ENCODE measurements at regions not wholly inside any gene's neighbourhood (a gene's known extent, or its start where the extent isn't known, plus 50 kb on each side); places are given as distances from the start of the nearest gene placed in this dataset.
"Not testable (repeated sequence)": the region's sequence is repeated elsewhere in the genome, so short reads cannot be mapped to it uniquely, and the experiment has no call there.

GRCh38 chrX:78822157-78822690, 74.7 kb downstream of the LPAR4 start:
- ChIA-PET POLR2A (no interaction called here), CTCF (no interaction called here)
- no peak for DNase-seq (ENCODE audit: extremely low spot score)
- no peak for TF ChIP-seq CTBP1 (IDR thresholded peaks at IDR 0.05; ENCODE audit: borderline replicate concordance)
- no peak for TF ChIP-seq NFRKB (IDR thresholded peaks at IDR 0.05)

- POLR2A ChIA-PET = no interaction called here
- CTCF ChIA-PET = no interaction called here
- TF ChIP-seq TARDBP (IDR thresholded peaks at IDR 0.05) (no peak), ELF4 (IDR thresholded peaks at IDR 0.05) (no peak), LEF1 (IDR thresholded peaks at IDR 0.05; ENCODE audit: borderline replicate concordance) (no peak), FOXA1 (IDR thresholded peaks at IDR 0.05) (no peak), CTBP1 (IDR thresholded peaks at IDR 0.05; ENCODE audit: borderline replicate concordance) (no peak), PKNOX1 (IDR thresholded peaks at IDR 0.05) (no peak), SP1 (IDR thresholded peaks at IDR 0.05) (no peak), L3MBTL2 (conservative IDR thresholded peaks at IDR 0.05) (no peak), NFRKB (IDR thresholded peaks at IDR 0.05) (no peak), SUZ12 (IDR thresholded peaks at IDR 0.05) (no peak), FOXK2 (IDR thresholded peaks at IDR 0.05) (no peak), ZNF384 (IDR thresholded peaks at IDR 0.05) (no peak), BHLHE40 (IDR thresholded peaks at IDR 0.05; ENCODE audit: borderline replicate concordance) (no peak), HDGF (IDR thresholded peaks at IDR 0.05; ENCODE audit: borderline replicate concordance) (no peak), FOXM1 (IDR thresholded peaks at IDR 0.05; ENCODE audit: borderline replicate concordance) (no peak), ARNT (IDR thresholded peaks at IDR 0.05) (no peak)
- no peak for DNase-seq (ENCODE audit: extremely low spot score)
Observed at GRCh38 chrX:78831523-78831922, 84.0 kb downstream of the LPAR4 start.

- POLR2A ChIA-PET = no interaction called here
- CTCF ChIA-PET = no interaction called here
- DNase-seq (ENCODE audit: extremely low spot score) = no peak
- TF ChIP-seq SUZ12 (IDR thresholded peaks at IDR 0.05) = no peak
- TF ChIP-seq L3MBTL2 (conservative IDR thresholded peaks at IDR 0.05) = no peak
- TF ChIP-seq FOXA1 (IDR thresholded peaks at IDR 0.05) = no peak
- no peak for TF ChIP-seq ARNT (IDR thresholded peaks at IDR 0.05)
- TF ChIP-seq HDGF (IDR thresholded peaks at IDR 0.05; ENCODE audit: borderline replicate concordance) = no peak
- TF ChIP-seq FOXM1 (IDR thresholded peaks at IDR 0.05; ENCODE audit: borderline replicate concordance) = no peak
- no peak for TF ChIP-seq ELF4 (IDR thresholded peaks at IDR 0.05)
- no peak for TF ChIP-seq LEF1 (IDR thresholded peaks at IDR 0.05; ENCODE audit: borderline replicate concordance)
- no peak for TF ChIP-seq BHLHE40 (IDR thresholded peaks at IDR 0.05; ENCODE audit: borderline replicate concordance)
- no peak for TF ChIP-seq FOXK2 (IDR thresholded peaks at IDR 0.05)
- no peak for TF ChIP-seq CTBP1 (IDR thresholded peaks at IDR 0.05; ENCODE audit: borderline replicate concordance)
Observed at GRCh38 chrX:78838709-78839108, 91.2 kb downstream of the LPAR4 start.

- ChIA-PET POLR2A (no interaction called here), CTCF (no interaction called here)
- TF ChIP-seq L3MBTL2 (conservative IDR thresholded peaks at IDR 0.05) (no peak), FOXA1 (IDR thresholded peaks at IDR 0.05) (no peak), SP1 (IDR thresholded peaks at IDR 0.05) (no peak), HDGF (IDR thresholded peaks at IDR 0.05; ENCODE audit: borderline replicate concordance) (no peak), FOXK2 (IDR thresholded peaks at IDR 0.05) (no peak), ELF4 (IDR thresholded peaks at IDR 0.05) (no peak), NFRKB (IDR thresholded peaks at IDR 0.05) (no peak), BHLHE40 (IDR thresholded peaks at IDR 0.05; ENCODE audit: borderline replicate concordance) (no peak), LEF1 (IDR thresholded peaks at IDR 0.05; ENCODE audit: borderline replicate concordance) (no peak), ZNF384 (IDR thresholded peaks at IDR 0.05) (no peak), TARDBP (IDR thresholded peaks at IDR 0.05) (no peak)
- no peak for DNase-seq (ENCODE audit: extremely low spot score)
Observed at GRCh38 chrX:78839711-78840110, 92.2 kb downstream of the LPAR4 start.

GRCh38 chrX:78844218-78844617, 96.7 kb downstream of the LPAR4 start:
- DNase-seq (ENCODE audit: extremely low spot score); CTCF ChIA-PET; POLR2A ChIA-PET: not testable (repeated sequence)

- POLR2A ChIA-PET; DNase-seq (ENCODE audit: extremely low spot score); CTCF ChIA-PET: not testable (repeated sequence)
Observed at GRCh38 chrX:78881248-78881647, 63.9 kb upstream of the P2RY10 start.

GRCh38 chrX:78886550-78886949, 58.6 kb upstream of the P2RY10 start:
- POLR2A ChIA-PET = no interaction called here
- TF ChIP-seq ARNT (IDR thresholded peaks at IDR 0.05) (no peak), FOXM1 (IDR thresholded peaks at IDR 0.05; ENCODE audit: borderline replicate concordance) (no peak), HDGF (IDR thresholded peaks at IDR 0.05; ENCODE audit: borderline replicate concordance) (no peak), NFRKB (IDR thresholded peaks at IDR 0.05) (no peak), CTBP1 (IDR thresholded peaks at IDR 0.05; ENCODE audit: borderline replicate concordance) (no peak), SP1 (IDR thresholded peaks at IDR 0.05) (no peak), PKNOX1 (IDR thresholded peaks at IDR 0.05) (no peak), L3MBTL2 (conservative IDR thresholded peaks at IDR 0.05) (no peak), ELF4 (IDR thresholded peaks at IDR 0.05) (no peak)
- DNase-seq (ENCODE audit: extremely low spot score) = peak; percentile 11
- CTCF ChIA-PET = no interaction called here

Data from HEK293T (cell line).